Activated T-cell treated with anti-CD3 and anti-CD28 coated beads, Interleukin-2, amount 50 U/mL, for 24 hours (primary cell): ENCODE measurements at regions not wholly inside any gene's neighbourhood (a gene's known extent, or its start where the extent isn't known, plus 50 kb on each side); places are given as distances from the start of the nearest gene placed in this dataset.

Source experiments
- DNase-seq: peaks from one replicate; pipeline ENCODE4 v3.0.0-alpha.2; 2020
- H3K27ac Mint-ChIP-seq: 2 replicates; pipeline ENCODE4 v1.8.0; 2020; ENCODE audit warnings: mild to moderate bottlenecking, mixed read lengths
- H3K27me3 Mint-ChIP-seq: 2 replicates; pipeline ENCODE4 v1.8.0; 2020; ENCODE audit warnings: mixed read lengths
- H3K36me3 Mint-ChIP-seq: 2 replicates; pipeline ENCODE4 v1.8.0; 2020; ENCODE audit warnings: low read depth, mixed read lengths
- H3K4me1 Mint-ChIP-seq: 2 replicates; pipeline ENCODE4 v1.8.0; 2020; ENCODE audit warnings: low read depth, mixed read lengths
- H3K4me3 Mint-ChIP-seq: 2 replicates; pipeline ENCODE4 v1.8.0; 2020; ENCODE audit warnings: mild to moderate bottlenecking, moderate library complexity, mixed read lengths
- H3K9me3 Mint-ChIP-seq: 2 replicates; pipeline ENCODE4 v1.8.0; 2020; ENCODE audit warnings: mixed read lengths

GRCh38 chr10:2974083-2974482, 93.3 kb upstream of the PFKP start:
- Mint-ChIP-seq H3K4me3 (no peak overlapping the region), H3K27me3 (no peaks in the 10 kb centered on the region), H3K27ac (no peak overlapping the region), H3K4me1 (no peaks in the 10 kb centered on the region), H3K9me3 (no peaks in the 10 kb centered on the region), H3K36me3 (no peaks in the 10 kb centered on the region)
- DNase-seq: no peak

GRCh38 chr10:2972810-2973209, 94.5 kb upstream of the PFKP start:
- no peak for DNase-seq
- Mint-ChIP-seq H3K27me3 (no peaks in the 10 kb centered on the region), H3K27ac (no peak overlapping the region)

GRCh38 chr10:2972216-2972615, 95.1 kb upstream of the PFKP start:
- no peaks in the 10 kb centered on the region for H3K4me1 Mint-ChIP-seq
- no peak overlapping the region for H3K4me3 Mint-ChIP-seq
- H3K36me3 Mint-ChIP-seq: no peaks in the 10 kb centered on the region
- no peaks in the 10 kb centered on the region for H3K9me3 Mint-ChIP-seq
- no peaks in the 10 kb centered on the region for H3K27me3 Mint-ChIP-seq
- H3K27ac Mint-ChIP-seq: no peak overlapping the region
- DNase-seq: no peak

More at GRCh38 chr10:2972810-2973209, 94.5 kb upstream of the PFKP start:
- H3K36me3 Mint-ChIP-seq: no peaks in the 10 kb centered on the region
- no peaks in the 10 kb centered on the region for H3K9me3 Mint-ChIP-seq
- H3K4me3 Mint-ChIP-seq: no peak overlapping the region
- H3K4me1 Mint-ChIP-seq: no peaks in the 10 kb centered on the region

- no peaks in the 10 kb centered on the region for H3K4me1 Mint-ChIP-seq
- DNase-seq: no peak
Measured at GRCh38 chr10:2970190-2970823, 97.0 kb upstream of the PFKP start.

GRCh38 chr10:2968401-2969058, 98.8 kb upstream of the PFKP start:
- Mint-ChIP-seq H3K4me3 (no peak overlapping the region), H3K27me3 (peaks cover 14% of the 10 kb centered on the region)
- DNase-seq: no peak

More at GRCh38 chr10:2970190-2970823, 97.0 kb upstream of the PFKP start:
- Mint-ChIP-seq H3K27ac (no peak overlapping the region), H3K4me3 (no peak overlapping the region), H3K36me3 (no peaks in the 10 kb centered on the region), H3K27me3 (peaks cover 5% of the 10 kb centered on the region), H3K9me3 (no peaks in the 10 kb centered on the region)

GRCh38 chr10:2966134-2966533, 101.2 kb upstream of the PFKP start:
- H3K36me3 Mint-ChIP-seq: no peaks in the 10 kb centered on the region
- H3K9me3 Mint-ChIP-seq: no peaks in the 10 kb centered on the region
- no peak overlapping the region for H3K4me3 Mint-ChIP-seq
- H3K27me3 Mint-ChIP-seq: peaks cover 20% of the 10 kb centered on the region
- no peak overlapping the region for H3K27ac Mint-ChIP-seq
- H3K4me1 Mint-ChIP-seq: no peaks in the 10 kb centered on the region
- no peak for DNase-seq

More at GRCh38 chr10:2968401-2969058, 98.8 kb upstream of the PFKP start:
- H3K9me3 Mint-ChIP-seq: no peaks in the 10 kb centered on the region
- no peak overlapping the region for H3K27ac Mint-ChIP-seq
- H3K4me1 Mint-ChIP-seq: no peaks in the 10 kb centered on the region
- no peaks in the 10 kb centered on the region for H3K36me3 Mint-ChIP-seq

GRCh38 chr10:2964632-2965296, 102.6 kb upstream of the PFKP start:
- no peak overlapping the region for H3K4me3 Mint-ChIP-seq
- no peaks in the 10 kb centered on the region for H3K36me3 Mint-ChIP-seq
- DNase-seq: no peak
- peaks cover 24% of the 10 kb centered on the region for H3K27me3 Mint-ChIP-seq
- no peaks in the 10 kb centered on the region for H3K9me3 Mint-ChIP-seq
- no peaks in the 10 kb centered on the region for H3K4me1 Mint-ChIP-seq
- no peak overlapping the region for H3K27ac Mint-ChIP-seq

- H3K27me3 Mint-ChIP-seq: peaks cover 27% of the 10 kb centered on the region
- no peak overlapping the region for H3K27ac Mint-ChIP-seq
- H3K4me1 Mint-ChIP-seq: no peaks in the 10 kb centered on the region
- H3K9me3 Mint-ChIP-seq: no peaks in the 10 kb centered on the region
- H3K4me3 Mint-ChIP-seq: no peak overlapping the region
- DNase-seq: no peak
- no peaks in the 10 kb centered on the region for H3K36me3 Mint-ChIP-seq
Measured at GRCh38 chr10:2963889-2964631, 103.3 kb upstream of the PFKP start.

- no peaks in the 10 kb centered on the region for H3K36me3 Mint-ChIP-seq
- no peak overlapping the region for H3K27ac Mint-ChIP-seq
- no peak for DNase-seq
- H3K4me1 Mint-ChIP-seq: no peaks in the 10 kb centered on the region
- no peaks in the 10 kb centered on the region for H3K9me3 Mint-ChIP-seq
- no peak overlapping the region for H3K4me3 Mint-ChIP-seq
- peaks cover 36% of the 10 kb centered on the region for H3K27me3 Mint-ChIP-seq
Measured at GRCh38 chr10:2962194-2962593, 105.2 kb upstream of the PFKP start.

GRCh38 chr10:2958659-2959058, 108.7 kb upstream of the PFKP start:
- no peak overlapping the region for H3K27ac Mint-ChIP-seq
- H3K4me1 Mint-ChIP-seq: peaks cover 2% of the 10 kb centered on the region
- no peaks in the 10 kb centered on the region for H3K36me3 Mint-ChIP-seq
- no peak overlapping the region for H3K4me3 Mint-ChIP-seq
- peaks cover 36% of the 10 kb centered on the region for H3K27me3 Mint-ChIP-seq
- no peak for DNase-seq
- H3K9me3 Mint-ChIP-seq: peaks cover 6% of the 10 kb centered on the region

GRCh38 chr10:2957785-2958184, 109.6 kb upstream of the PFKP start:
- Mint-ChIP-seq H3K27me3 (peaks cover 39% of the 10 kb centered on the region), H3K27ac (no peak overlapping the region), H3K4me1 (peaks cover 2% of the 10 kb centered on the region), H3K9me3 (peaks cover 6% of the 10 kb centered on the region), H3K4me3 (no peak overlapping the region), H3K36me3 (no peaks in the 10 kb centered on the region)
- no peak for DNase-seq

- no peak for DNase-seq
- Mint-ChIP-seq H3K36me3 (no peaks in the 10 kb centered on the region), H3K4me3 (no peak overlapping the region), H3K27ac (no peak overlapping the region), H3K9me3 (peaks cover 6% of the 10 kb centered on the region), H3K27me3 (peaks cover 53% of the 10 kb centered on the region), H3K4me1 (peaks cover 18% of the 10 kb centered on the region)
Measured at GRCh38 chr10:2955064-2955463, 112.3 kb upstream of the PFKP start.

- H3K27ac Mint-ChIP-seq: no peak overlapping the region
- peaks cover 6% of the 10 kb centered on the region for H3K9me3 Mint-ChIP-seq
- no peaks in the 10 kb centered on the region for H3K36me3 Mint-ChIP-seq
- H3K4me1 Mint-ChIP-seq: peaks cover 30% of the 10 kb centered on the region
- no peak overlapping the region for H3K4me3 Mint-ChIP-seq
- no peak for DNase-seq
- H3K27me3 Mint-ChIP-seq: peaks cover 55% of the 10 kb centered on the region
Measured at GRCh38 chr10:2953495-2953894, 113.9 kb upstream of the PFKP start.

- H3K27me3 Mint-ChIP-seq: peaks cover 51% of the 10 kb centered on the region
- no peak overlapping the region for H3K4me3 Mint-ChIP-seq
- H3K27ac Mint-ChIP-seq: no peak overlapping the region
- peaks cover 4% of the 10 kb centered on the region for H3K9me3 Mint-ChIP-seq
- H3K36me3 Mint-ChIP-seq: no peaks in the 10 kb centered on the region
- H3K4me1 Mint-ChIP-seq: peaks cover 45% of the 10 kb centered on the region
- DNase-seq: no peak
Measured at GRCh38 chr10:2951235-2951835, 116.0 kb upstream of the PFKP start.
